H9 (cell line): ENCODE measurements at regions not wholly inside any gene's neighbourhood (a gene's known extent, or its start where the extent isn't known, plus 50 kb on each side); places are given as distances from the start of the nearest gene placed in this dataset.

ENCODE experiments used
- DNase-seq: peaks from one replicate; pipeline ENCODE4 v3.0.0-alpha.2; 2017
- H2AFZ ChIP-seq: one replicate; pipeline ENCODE4 v1.6.1; 2013; ENCODE audit warnings: mild to moderate bottlenecking, low read length, control low read depth, moderate library complexity
- H2AK5ac ChIP-seq: 2 replicates; pipeline ENCODE4 v1.6.1; 2013; ENCODE audit warnings: low read length, control low read depth, mixed read lengths; ENCODE audit not compliant: insufficient read length
- H2BK120ac ChIP-seq: one replicate; pipeline ENCODE4 v1.6.1; 2013; ENCODE audit warnings: low read depth, mild to moderate bottlenecking, low read length, control low read depth, inconsistent platforms; ENCODE audit not compliant: poor library complexity, severe bottlenecking
- H2BK12ac ChIP-seq: 2 replicates; pipeline ENCODE4 v1.6.1; 2013; ENCODE audit warnings: low read length, control low read depth, mixed read lengths, low read depth; ENCODE audit not compliant: insufficient read length
- H2BK15ac ChIP-seq: 2 replicates; pipeline ENCODE4 v1.6.1; 2013; ENCODE audit warnings: low read depth, low read length, control low read depth
- H2BK20ac ChIP-seq: one replicate; pipeline ENCODE4 v1.6.1; 2013; ENCODE audit warnings: low read depth, mild to moderate bottlenecking, low read length, control low read depth, inconsistent platforms; ENCODE audit not compliant: poor library complexity, severe bottlenecking
- H2BK5ac ChIP-seq: 2 replicates; pipeline ENCODE4 v1.6.1; 2013; ENCODE audit warnings: low read length, control low read depth, mixed read lengths; ENCODE audit not compliant: insufficient read length
- H3K14ac ChIP-seq: 2 replicates; pipeline ENCODE4 v1.6.1; 2013; ENCODE audit warnings: low read length, control low read depth; ENCODE audit not compliant: insufficient read depth
- H3K18ac ChIP-seq: 2 replicates; pipeline ENCODE4 v1.6.1; 2013; ENCODE audit warnings: low read depth, mild to moderate bottlenecking, mixed read lengths, low read length, control low read depth; ENCODE audit not compliant: insufficient read length
- H3K23ac ChIP-seq: 2 replicates; pipeline ENCODE4 v1.6.1; 2013; ENCODE audit warnings: low read length, control low read depth, mixed read lengths, low read depth; ENCODE audit not compliant: insufficient read length
- H3K23me2 ChIP-seq: 2 replicates; pipeline ENCODE4 v1.6.1; 2013; ENCODE audit warnings: low read depth, mild to moderate bottlenecking, mixed read lengths, low read length, control low read depth; ENCODE audit not compliant: insufficient read length, poor library complexity, severe bottlenecking
- H3K27ac ChIP-seq: 2 replicates; pipeline ENCODE4 v1.5.1; 2013; ENCODE audit warnings: low read length, control low read depth, mixed read lengths, low read depth; ENCODE audit not compliant: insufficient read length
- H3K27me3 ChIP-seq: 2 replicates; pipeline ENCODE4 v1.6.1; 2013; ENCODE audit warnings: low read length, control low read depth, inconsistent platforms; ENCODE audit not compliant: insufficient read depth
- H3K4ac ChIP-seq: 2 replicates; pipeline ENCODE4 v1.6.1; 2013; ENCODE audit warnings: low read depth, mild to moderate bottlenecking, control low read depth, inconsistent platforms, low read length, moderate library complexity
- H3K4me1 ChIP-seq: 2 replicates; pipeline ENCODE4 v1.6.1; 2013; ENCODE audit warnings: low read length, control low read depth, inconsistent platforms; ENCODE audit not compliant: insufficient read depth
- H3K4me2 ChIP-seq: 2 replicates; pipeline ENCODE4 v1.6.1; 2013; ENCODE audit warnings: low read length, control low read depth, mixed read lengths; ENCODE audit not compliant: insufficient read length, insufficient read depth
- H3K56ac ChIP-seq: 2 replicates; pipeline ENCODE4 v1.6.1; 2013; ENCODE audit warnings: low read depth, mild to moderate bottlenecking, mixed read lengths, low read length, control low read depth; ENCODE audit not compliant: insufficient read length
- H3K79me1 ChIP-seq: 2 replicates; pipeline ENCODE4 v1.6.1; 2013; ENCODE audit warnings: low read depth, mild to moderate bottlenecking, moderate library complexity, low read length, control low read depth, inconsistent platforms; ENCODE audit not compliant: insufficient read depth, poor library complexity, severe bottlenecking
- H3K79me2 ChIP-seq: 2 replicates; pipeline ENCODE4 v1.6.1; 2013; ENCODE audit warnings: low read length, control low read depth, inconsistent platforms; ENCODE audit not compliant: insufficient read depth
- H3K9ac ChIP-seq: 2 replicates; pipeline ENCODE4 v1.6.1; 2013; ENCODE audit warnings: low read length, control low read depth, mixed read lengths; ENCODE audit not compliant: insufficient read length; ENCODE audit errors: extremely low read depth
- H3K9me3 ChIP-seq: one replicate; pipeline ENCODE4 v1.6.1; 2013; ENCODE audit warnings: low read depth, low read length, inconsistent platforms; ENCODE audit not compliant: control insufficient read depth
- H3T11ph ChIP-seq: one replicate; pipeline ENCODE4 v1.6.1; 2013; ENCODE audit warnings: mild to moderate bottlenecking, low read length, control low read depth, inconsistent platforms
- H4K20me1 ChIP-seq: one replicate; pipeline ENCODE4 v1.6.1; 2013; ENCODE audit not compliant: control insufficient read depth, insufficient read length, insufficient read depth
- H4K5ac ChIP-seq: 2 replicates; pipeline ENCODE4 v1.6.1; 2013; ENCODE audit warnings: low read depth, mild to moderate bottlenecking, mixed read lengths, low read length, control low read depth; ENCODE audit not compliant: insufficient read length
- H4K8ac ChIP-seq: replicated peaks from 2 replicates; pipeline ENCODE4 v1.6.1; 2013; ENCODE audit warnings: low read length, control low read depth, mixed read lengths, low read depth; ENCODE audit not compliant: insufficient read length
- H4K91ac ChIP-seq: 2 replicates; pipeline ENCODE4 v1.6.1; 2013; ENCODE audit warnings: low read depth, mild to moderate bottlenecking, moderate library complexity, mixed read lengths, low read length, control low read depth; ENCODE audit not compliant: insufficient read length
- H3K27ac Mint-ChIP-seq, 3 experiments: 2 replicates in 2 of 3; 3 replicates in 1 of 3; pipeline ENCODE4 v1.8.0; 2020 to 2021; ENCODE audit warnings: mixed read lengths in 3 of 3, mild to moderate bottlenecking in 1 of 3, moderate library complexity in 1 of 3
- H3K27me3 Mint-ChIP-seq: 2 replicates; pipeline ENCODE4 v1.8.0; 2021; ENCODE audit warnings: low read depth, mild to moderate bottlenecking, moderate library complexity, mixed read lengths
- H3K36me3 Mint-ChIP-seq, 3 experiments: 2 replicates in 2 of 3; 3 replicates in 1 of 3; pipeline ENCODE4 v1.8.0; 2020 to 2021; ENCODE audit warnings: low read depth in 3 of 3, mixed read lengths in 3 of 3; ENCODE audit not compliant: insufficient read depth in 1 of 3
- H3K4me1 Mint-ChIP-seq, 2 experiments: 2 replicates each; pipeline ENCODE4 v1.8.0; 2020; ENCODE audit warnings: mixed read lengths in 2 of 2
- H3K4me3 Mint-ChIP-seq, 2 experiments: 2 replicates in 1 of 2; 3 replicates in 1 of 2; pipeline ENCODE4 v1.8.0; 2020 to 2021; ENCODE audit warnings: mild to moderate bottlenecking in 2 of 2, mixed read lengths in 2 of 2, moderate library complexity in 1 of 2
- H3K9me3 Mint-ChIP-seq, 2 experiments: 2 replicates in 1 of 2; 3 replicates in 1 of 2; pipeline ENCODE4 v1.8.0; 2020; ENCODE audit warnings: mild to moderate bottlenecking in 2 of 2, mixed read lengths in 2 of 2, moderate library complexity in 1 of 2
- WGBS: extraction: QIAGEN DNeasy Blood & Tissue Kit; methylation state at CpG from one replicate; pipeline ENCODE4 v1.1.7; 2013; ENCODE audit warnings: missing lambda C conversion rate, low lambda C conversion rate, mixed read lengths; ENCODE audit not compliant: insufficient read length; ENCODE audit errors: extremely low coverage; 5-methylcytosine and 5-hydroxymethylcytosine counted together
- TF ChIP-seq, protein P1 (sequence below): fragments of 200-600 bp; sonication (generic); conservative IDR thresholded peaks from 3 replicates; pipeline ENCODE4 v1.8.0; 2021; ENCODE audit warnings: antibody characterized with exemption, mild to moderate bottlenecking

GRCh38 chr2:217662984-217663602 lies 339.7 kb downstream of the TNS1 start:
- no peak overlapping the region for H3K4ac ChIP-seq
- no peak overlapping the region for H2BK12ac ChIP-seq
- no peak overlapping the region for H3K18ac ChIP-seq
- H3K9me3 ChIP-seq, result no peaks in the 10 kb centered on the region
- no peak overlapping the region for H3K9ac ChIP-seq
- WGBS, result no CpG with 5 or more reads among the region's 3 CpGs
- no peak overlapping the region for H4K8ac ChIP-seq
- no peak overlapping the region for H3K14ac ChIP-seq
- H3T11ph ChIP-seq, result no peak overlapping the region
- no peak overlapping the region for H3K23ac ChIP-seq
- no peak for DNase-seq
- H3K79me2 ChIP-seq, result no peaks in the 10 kb centered on the region
- Mint-ChIP-seq H3K27me3 (peaks cover 8% of the 10 kb centered on the region), H3K9me3 (0 out of 5 replicates have a peak, but pooled peaks cover 0 to 3% of the 10 kb centered on the region in 2 experiments), H3K4me3 (no peak overlapping the region), H3K27ac (no peak overlapping the region), H3K4me1 (no peaks in the 10 kb centered on the region), H3K36me3 (peaks cover 0 to 2% (median 0%) of the 10 kb centered on the region in 3 experiments; a peak in 2 of 7 replicates)
- H3K56ac ChIP-seq, result no peak overlapping the region
- no peak overlapping the region for H2BK20ac ChIP-seq
- H3K27ac ChIP-seq, result no peak overlapping the region
- H3K27me3 ChIP-seq, result no peaks in the 10 kb centered on the region
- no peaks in the 10 kb centered on the region for H3K4me1 ChIP-seq
- H2BK120ac ChIP-seq, result no peak overlapping the region
- TF ChIP-seq, protein P1, sequence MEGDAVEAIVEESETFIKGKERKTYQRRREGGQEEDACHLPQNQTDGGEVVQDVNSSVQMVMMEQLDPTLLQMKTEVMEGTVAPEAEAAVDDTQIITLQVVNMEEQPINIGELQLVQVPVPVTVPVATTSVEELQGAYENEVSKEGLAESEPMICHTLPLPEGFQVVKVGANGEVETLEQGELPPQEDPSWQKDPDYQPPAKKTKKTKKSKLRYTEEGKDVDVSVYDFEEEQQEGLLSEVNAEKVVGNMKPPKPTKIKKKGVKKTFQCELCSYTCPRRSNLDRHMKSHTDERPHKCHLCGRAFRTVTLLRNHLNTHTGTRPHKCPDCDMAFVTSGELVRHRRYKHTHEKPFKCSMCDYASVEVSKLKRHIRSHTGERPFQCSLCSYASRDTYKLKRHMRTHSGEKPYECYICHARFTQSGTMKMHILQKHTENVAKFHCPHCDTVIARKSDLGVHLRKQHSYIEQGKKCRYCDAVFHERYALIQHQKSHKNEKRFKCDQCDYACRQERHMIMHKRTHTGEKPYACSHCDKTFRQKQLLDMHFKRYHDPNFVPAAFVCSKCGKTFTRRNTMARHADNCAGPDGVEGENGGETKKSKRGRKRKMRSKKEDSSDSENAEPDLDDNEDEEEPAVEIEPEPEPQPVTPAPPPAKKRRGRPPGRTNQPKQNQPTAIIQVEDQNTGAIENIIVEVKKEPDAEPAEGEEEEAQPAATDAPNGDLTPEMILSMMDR, result no peak
- H3K4me2 ChIP-seq, result no peak overlapping the region
- no peak overlapping the region for H2BK15ac ChIP-seq
- no peak overlapping the region for H4K91ac ChIP-seq
- no peak overlapping the region for H4K5ac ChIP-seq
- no peaks in the 10 kb centered on the region for H3K79me1 ChIP-seq
- no peaks in the 10 kb centered on the region for H3K23me2 ChIP-seq
- H2BK5ac ChIP-seq, result no peak overlapping the region
- H2AFZ ChIP-seq, result no peak overlapping the region
- no peak overlapping the region for H2AK5ac ChIP-seq
- no peaks in the 10 kb centered on the region for H4K20me1 ChIP-seq
